NCI-H146 (cell line): ENCODE measurements at regions not wholly inside any gene's neighbourhood (a gene's known extent, or its start where the extent isn't known, plus 50 kb on each side); places are given as distances from the start of the nearest gene placed in this dataset.
"Not testable (repeated sequence)": the region's sequence is repeated elsewhere in the genome, so short reads cannot be mapped to it uniquely, and the experiment has no call there.

Experiments used
- DNase-seq: peaks from one replicate; lab custom pipeline; 2025; lab: John Stamatoyannopoulos, UW

DNA sequence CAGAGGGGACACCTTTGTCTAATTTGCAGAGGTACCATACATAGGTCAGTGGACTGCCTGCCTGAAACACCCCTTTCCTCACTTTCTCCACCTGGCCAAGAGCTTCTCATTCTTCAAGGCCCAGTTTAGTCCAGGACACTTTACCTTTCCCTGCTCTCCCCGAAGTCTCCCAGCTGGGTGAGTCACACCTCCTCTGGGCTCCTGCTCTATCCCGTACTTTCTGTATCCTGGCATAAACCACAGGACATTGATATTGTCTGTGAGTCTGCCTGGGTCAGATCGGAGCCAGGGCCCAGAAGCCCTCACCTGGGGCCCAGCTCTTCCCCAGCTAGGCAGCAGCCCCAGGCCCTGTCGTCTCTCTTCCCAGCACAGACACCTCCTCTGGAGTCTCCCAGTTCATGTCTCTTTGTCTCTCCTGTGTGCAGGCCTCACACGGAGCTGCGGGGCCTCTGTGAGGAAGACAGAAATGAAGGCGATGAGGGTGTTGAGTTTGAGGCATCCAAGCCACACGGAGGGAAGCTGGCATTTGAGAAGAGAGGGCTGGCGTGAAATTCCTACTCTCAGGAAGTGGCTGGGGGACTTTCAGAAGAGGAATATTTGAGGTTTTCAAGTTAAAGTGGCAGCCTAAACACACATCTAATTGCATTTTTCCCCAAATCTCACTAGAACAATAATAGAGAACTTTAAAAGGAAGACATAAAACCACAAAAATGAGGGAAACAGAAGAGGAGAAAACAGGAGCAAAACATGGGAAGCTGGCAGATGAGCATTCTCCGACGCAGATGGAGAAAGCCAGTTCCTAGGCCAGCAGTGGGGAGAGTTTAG lies 79.6 kb upstream of the LAPTM4A start:
- DNase-seq, result no peak

DNA sequence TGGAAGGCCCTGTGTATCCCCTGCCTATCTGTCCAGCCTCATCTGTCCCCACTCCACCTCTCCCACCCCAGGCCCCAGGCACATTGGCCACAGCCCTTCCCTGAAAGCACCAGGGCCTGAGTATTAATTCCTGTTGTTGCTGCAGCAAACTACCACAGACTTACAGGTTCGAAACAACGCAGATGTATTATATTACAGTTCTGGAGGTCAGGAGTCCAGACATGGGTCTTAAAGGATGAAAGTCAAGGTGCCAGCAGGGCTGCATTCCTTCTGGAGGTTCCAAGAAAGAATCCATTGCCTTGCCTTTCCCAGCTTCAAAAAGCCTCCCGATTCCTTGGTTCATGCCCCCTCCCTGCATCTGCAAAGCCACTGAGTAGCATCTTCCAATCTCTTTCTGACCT lies 78.7 kb upstream of the LAPTM4A start:
- DNase-seq, result no peak

DNA sequence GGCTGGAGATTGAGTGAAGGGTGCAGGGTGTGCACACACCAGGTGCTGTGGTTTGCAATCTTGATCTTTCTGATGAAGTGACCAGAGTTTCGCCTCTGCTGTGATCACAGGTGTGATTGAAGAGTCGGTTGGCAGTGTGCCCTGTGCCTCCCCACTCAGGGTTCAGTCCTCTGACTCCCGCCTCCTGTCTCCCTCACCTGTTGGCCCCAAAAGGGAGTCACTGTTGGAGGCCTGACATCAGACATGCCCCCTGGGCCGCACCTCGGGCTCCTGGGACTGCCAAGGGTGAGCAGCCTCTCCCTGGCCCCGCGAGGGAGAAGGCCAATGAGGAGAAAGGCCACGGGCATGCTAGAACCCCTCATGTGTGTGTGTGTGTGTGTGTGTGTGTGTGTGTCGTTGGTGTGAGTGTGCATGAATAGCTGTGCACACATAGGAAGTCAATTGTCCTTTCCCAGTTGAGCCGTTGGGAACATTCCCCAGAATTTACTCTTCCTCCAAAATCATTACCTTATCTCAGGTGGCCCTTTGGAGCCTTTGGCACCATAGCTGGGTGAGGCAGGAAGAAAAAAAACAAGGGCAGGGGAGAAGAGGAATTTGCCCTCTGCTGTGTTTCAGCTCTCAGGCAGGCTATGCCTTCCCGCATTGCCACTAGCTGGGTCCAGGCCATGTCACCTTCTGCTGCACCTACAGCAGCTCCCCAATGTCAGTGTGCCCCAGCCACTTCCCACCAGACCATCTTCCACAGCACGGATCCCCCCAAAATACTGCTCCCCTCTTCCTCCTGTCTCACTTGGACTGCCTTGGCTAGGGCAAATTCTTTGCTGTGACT lies 78.1 kb upstream of the LAPTM4A start:
- peak; percentile 59 for DNase-seq

DNA sequence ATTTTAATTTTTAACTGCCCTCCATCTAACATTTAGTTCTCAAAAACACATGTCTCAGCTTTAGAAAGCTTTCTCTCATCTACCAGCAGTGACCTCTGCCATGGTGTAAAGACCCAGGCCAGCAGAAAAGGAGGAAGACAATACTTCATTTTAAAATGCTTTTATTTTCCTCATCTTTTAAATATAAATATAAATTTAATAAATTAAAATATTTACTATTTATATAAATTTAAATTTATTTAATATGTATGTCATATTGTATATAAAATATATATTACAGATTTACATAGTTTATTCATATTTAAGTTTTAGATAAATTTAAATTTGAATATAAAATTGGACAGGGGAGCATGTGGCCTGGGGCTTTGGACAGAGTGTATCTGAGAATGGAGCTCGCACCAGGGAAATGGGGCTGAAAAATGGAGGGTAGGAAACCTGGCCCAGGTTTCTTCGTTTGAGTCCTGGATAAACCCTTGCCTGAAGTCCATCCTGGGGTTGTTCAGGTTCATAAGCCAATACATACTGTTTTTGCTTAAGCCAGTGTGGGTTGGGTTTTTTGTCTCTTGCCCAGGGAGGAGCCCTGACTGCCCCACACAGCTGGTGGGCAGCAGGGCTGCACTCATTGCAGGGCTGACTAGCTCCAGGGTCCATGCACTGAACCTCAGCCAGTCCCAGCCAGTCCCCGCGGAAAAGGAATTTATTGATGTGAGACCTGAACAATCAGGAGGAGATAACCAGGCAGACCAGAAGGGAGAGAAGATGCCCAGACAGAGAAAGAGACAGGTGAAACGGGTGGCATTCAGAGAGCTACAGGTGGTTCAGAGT lies 77.3 kb upstream of the LAPTM4A start:
- DNase-seq, result no peak

DNA sequence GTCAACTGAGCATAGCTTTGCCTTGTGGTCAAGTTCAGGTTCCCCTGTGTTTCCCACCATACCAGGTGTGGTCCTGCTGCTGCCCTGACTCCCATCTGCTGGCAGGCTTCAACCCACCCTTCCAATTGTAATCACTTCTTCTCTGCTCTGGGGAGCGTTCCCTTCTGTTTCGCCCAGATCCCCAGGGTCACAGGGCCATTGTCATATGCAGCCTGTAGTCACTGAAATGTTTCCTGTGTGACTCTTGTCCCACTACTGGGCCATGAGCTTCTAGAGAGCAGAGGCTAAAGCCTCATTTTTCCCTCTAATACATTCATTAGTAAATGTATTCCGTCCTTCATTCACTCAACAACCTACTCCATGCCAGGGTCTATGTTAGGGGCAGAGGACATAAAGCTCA lies 75.0 kb upstream of the LAPTM4A start:
- no peak for DNase-seq

DNA sequence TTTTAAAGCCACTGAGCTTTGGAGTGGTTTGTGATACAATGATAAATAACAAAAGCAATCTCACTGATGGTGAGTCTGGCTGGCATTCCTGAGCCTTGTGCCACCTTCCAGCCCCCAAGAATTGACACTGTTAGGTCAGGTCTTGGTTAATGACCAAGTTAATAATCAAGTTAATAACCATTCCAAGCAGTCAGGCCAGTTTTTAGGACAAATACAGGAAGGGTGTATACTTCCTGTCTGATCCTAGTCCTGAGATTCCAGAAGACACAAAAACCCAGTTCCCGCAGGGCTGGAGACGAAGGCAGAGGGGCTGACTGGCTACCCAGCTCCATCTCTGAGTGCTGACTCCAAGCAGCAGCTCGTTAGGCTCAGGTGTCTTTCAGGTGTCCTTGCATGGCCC lies 74.6 kb upstream of the LAPTM4A start:
- no peak for DNase-seq

DNA sequence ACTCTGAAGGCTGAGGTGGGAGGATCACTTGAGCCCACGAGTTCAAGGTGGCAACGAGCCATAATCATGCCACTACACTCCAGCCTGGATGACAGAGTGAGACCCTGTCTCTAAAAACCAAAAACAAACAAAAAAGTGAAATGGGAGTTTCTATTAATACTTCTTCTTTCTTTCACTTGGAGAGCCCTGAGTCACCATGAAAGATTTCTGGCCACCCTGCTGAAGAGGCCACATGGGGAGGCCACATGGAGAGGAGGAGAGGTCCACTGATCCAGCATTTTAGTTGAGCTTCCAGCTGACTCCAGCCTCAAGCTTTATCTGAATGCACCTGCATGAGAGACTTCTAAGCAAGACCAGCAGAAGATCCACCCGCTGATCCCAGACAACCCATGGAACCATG lies 74.2 kb upstream of the LAPTM4A start:
- no peak for DNase-seq

DNA sequence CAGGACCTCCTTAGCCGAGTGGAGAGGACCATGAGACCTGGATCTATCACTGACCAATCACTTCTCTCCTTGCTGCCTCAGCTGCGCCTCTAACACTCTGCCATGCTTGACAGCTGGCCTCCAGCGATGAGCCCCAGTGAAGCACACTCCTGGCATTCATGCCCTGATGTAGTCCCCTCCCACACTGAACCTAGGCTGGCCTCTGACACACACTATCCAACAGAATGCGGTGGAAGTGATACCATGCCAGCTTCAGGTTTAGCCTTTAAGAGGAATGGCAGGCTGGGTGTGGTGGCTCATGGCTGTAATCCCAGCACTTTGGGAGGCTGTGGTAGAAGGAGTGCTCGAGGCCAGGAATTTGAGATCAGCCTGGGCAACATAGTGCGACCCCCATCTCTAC lies 73.7 kb upstream of the LAPTM4A start:
- no peak for DNase-seq

DNA sequence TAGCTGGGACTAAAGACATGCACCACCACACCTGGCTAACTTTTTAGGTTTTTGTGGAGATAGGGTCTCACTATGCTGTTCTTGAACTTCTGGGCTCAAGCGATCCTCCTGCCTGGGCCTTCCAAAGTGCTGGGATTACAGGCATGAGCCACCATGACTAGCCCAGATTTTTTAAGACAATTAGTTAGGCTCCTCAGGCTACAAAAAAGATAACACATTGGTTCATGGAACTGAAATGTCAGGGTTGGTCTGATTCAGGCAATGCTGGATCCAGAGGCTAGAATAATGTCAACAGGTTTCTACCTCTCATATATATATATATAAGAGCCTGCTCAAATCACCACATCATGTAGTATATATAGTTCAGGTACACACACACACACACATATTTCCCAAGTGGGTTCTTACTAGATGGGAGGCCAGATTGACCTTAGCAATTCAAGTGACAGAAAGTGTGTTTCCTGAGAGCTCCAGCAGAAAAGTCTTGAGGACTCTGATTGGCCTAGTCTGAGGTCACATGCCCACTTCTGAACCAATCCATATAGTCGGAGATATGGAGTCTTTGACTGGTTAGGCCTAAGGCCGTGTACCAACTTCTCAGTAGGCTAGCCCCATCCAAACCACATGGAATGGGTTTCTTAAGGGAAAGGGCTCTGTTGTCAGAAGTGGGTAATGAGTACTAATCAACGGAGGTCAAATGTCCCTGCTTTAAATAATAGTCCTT lies 72.6 kb upstream of the LAPTM4A start:
- DNase-seq, result no peak

DNA sequence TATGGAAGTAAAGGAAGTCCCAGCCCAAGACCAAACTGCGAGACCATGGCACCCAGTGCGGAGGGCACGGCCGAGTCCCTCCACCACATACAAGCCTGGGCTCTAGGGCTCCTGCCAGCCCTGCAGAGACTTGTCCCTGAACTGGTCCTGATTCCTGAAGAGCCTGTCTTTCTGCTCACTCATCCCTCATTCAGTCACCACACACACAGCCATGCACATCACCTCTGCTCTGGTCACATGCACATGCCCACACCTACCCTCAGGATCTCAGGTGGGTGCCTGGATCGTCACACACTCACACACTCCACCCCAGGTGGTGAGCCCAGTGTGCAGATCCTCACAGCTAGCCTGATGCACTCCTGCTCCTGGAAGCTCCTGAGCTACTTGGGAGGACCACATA lies 71.4 kb upstream of the LAPTM4A start:
- DNase-seq, result no peak

DNA sequence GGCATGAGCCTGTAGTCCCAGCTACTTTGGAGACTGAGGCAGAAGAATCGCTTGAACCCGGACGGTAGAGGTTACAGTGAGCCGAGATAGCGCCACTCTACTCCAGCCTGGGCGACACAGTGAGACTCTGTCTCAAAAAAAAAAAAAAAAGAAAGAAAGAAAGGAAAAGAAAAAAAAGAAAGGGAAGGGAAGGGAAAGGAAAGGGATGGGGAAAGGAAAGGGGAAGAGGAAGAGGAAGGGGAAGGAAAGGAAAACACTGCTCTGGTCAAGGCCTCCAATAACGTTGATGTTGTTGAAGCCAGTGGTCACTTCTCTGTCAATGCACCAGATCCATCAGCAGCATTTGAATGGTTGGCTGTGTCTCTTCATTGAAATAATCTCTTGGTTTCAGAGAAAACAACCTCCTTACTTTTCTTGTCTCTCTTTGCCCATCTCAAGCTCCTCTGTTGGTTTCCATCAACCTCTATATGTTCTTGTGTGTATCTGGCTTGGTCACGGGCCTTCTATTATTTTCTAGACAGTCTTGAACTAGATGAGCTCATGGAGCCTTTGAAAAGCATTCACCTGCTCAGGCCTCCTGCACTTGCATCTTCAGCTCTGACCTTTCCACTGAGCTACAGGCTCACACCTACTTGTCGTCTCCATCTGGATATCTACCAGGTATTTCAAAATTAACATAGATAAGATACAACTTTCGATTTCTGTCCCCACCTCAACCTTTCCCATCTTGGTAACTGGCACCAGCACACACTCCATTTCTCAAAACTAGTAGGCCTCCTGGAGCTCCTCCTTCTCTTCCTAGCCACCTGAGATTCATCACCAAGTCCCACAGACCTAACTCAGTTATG lies 69.4 kb upstream of the LAPTM4A start:
- no peak for DNase-seq

DNA sequence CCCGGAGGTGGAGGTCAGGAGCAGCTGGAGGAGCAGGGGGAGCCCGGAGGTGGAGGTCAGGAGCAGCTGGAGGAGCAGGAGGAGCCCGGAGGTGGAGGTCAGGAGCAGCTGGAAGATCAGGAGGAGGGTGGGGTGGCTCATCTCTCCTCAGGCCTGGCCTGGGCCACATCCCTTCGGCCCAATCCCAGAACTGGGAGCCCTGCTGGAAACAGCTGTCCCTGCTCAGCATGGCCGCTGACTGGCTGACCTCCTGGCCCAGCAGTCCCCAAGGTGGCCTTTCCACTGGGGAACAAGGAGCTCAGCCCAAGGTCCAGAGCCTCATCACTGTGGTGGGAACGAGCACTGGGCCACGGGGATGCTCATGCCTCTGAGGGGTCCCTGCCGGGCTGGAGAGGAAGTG lies 66.6 kb upstream of the LAPTM4A start:
- DNase-seq, result no peak

DNA sequence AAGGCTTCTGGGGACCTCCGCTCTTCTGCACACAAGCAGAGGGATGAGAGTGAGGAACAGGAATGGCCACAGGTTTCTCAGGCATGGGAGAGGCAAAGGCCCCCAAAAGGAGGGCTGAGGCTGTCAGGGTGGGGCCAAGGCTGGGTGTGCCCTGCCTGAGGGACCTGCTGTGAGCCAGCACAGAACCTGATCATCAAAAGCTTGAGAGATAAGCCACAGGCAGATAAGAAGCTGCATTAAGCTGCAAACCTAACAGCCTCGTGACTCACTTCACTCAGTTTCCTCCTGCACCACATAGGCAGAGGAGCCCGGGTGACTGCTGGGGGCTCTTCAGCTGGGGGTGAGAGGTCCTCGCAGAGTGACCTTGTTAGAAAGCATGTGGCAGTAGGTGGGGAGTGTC lies 64.5 kb upstream of the LAPTM4A start:
- DNase-seq, result no peak

DNA sequence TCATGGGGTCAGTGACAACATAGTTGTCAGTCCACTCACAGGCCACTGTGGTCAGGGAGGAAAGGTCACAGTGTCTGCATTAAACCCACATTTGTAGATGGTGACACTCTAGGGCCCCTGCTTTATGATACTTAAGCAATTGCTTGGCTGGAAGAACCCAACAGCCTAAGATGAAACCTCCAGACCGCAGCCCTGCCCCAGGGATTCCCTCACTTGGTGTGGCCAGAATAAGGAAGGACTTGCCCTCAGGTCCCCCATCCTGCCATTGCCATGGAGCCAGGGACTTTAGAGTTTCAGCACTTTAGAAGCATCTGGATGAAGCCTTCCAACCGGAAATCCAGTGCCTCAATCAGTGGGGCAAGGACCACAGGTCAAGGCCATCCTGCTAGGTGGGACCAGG lies 63.9 kb upstream of the LAPTM4A start:
- no peak for DNase-seq

DNA sequence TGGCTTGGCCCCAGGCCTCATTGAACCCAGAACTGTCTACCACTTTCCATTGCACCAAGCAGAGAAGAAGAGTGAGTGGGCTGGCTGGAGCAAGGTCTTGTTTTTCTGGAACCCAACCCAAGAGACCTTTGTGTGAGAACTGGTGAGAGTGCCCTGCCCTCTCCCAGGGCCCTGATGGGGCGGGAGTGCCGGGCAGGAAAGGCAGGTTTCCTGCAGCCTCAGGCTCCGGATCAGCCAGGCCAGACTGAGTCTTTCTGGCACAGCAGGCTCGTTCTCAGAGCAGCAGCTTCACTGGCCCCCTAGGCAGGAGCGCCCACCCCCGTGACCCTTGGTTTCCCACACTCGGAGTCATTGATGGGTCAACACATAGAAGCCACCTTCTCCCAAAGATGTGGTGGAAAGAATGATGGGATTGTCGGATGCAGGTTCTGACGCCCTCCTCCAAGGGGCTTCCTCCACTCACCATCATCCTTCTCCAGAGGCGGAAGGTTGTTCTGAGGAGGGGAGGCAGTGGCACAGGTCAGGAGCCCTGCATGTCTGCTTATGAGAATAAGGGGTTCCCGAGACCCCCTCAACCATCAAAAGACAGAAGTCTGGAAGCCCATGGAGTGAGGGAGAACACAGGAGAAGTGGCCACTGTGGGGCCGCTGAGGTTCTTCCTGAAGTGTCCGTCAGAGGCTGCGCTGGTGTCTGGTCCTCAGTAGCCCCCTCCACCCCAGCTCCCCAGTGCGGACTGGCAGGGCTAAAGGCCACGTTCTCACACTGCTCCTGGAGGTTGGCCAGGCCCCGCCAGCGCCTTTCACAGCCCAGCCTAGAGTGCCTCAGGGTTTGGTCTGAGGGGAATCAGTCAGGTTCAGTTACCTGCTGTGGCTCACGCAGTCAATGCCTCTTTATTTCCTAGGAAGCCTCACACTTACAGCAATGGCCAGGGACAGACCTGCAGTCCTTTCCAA lies 62.8 kb upstream of the LAPTM4A start:
- no peak for DNase-seq

DNA sequence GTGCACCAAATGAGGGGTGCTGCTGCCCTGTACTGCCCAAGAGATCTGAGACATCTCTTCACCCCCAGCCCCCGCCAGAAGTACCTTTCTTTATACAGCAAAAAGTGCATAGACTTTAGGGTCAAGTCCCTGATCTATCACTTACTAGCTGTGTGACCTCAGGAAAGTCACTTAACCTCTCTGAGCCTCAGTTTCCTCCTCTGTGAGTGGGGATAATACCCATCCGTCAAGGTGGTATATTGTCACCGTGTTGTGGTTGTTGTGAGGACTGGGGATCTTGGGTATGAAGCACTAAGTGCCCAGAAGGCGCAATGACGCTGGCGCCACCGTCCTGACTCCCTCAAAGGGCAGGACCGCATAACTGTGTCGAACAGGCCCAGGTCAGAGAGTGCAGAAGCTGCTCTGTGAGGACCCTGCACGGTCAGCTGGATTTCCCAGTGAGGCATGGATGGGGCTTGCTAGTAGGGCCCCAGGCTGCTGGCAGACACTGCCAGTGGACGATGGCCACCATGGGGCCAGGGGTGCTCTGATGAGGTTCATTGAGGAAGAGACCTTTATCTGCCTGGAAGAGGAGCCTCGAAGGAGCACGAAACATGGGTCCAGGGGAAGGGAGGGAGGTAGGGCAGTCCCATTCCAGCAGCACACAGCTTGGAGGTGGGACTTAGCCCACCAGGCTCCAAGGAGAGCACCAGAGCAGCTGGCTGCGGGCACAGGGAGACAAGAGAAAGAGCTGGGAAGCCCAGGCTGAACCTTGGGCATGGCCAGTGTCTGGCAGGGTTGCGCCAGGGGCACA lies 61.8 kb upstream of the LAPTM4A start:
- no peak for DNase-seq

DNA sequence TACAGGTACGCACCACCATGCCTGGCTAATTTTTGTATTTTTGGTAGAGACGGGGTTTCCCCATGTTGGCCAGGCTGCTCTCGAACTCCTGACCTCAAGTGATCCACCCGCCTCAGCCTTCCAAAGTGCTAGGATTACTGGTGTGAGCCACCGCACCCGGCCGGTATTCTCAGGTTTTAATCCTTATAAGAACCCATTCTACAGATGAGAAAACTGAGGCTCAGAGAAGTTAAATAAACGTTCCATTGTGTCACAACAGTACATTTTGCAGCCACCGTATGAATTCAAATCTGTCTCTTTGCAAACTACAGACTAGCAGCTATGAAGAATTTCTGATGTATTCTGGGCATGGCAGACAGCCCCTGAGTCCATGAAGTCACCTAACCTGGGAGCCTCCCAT lies 60.9 kb upstream of the LAPTM4A start:
- DNase-seq, result not testable (repeated sequence)

DNA sequence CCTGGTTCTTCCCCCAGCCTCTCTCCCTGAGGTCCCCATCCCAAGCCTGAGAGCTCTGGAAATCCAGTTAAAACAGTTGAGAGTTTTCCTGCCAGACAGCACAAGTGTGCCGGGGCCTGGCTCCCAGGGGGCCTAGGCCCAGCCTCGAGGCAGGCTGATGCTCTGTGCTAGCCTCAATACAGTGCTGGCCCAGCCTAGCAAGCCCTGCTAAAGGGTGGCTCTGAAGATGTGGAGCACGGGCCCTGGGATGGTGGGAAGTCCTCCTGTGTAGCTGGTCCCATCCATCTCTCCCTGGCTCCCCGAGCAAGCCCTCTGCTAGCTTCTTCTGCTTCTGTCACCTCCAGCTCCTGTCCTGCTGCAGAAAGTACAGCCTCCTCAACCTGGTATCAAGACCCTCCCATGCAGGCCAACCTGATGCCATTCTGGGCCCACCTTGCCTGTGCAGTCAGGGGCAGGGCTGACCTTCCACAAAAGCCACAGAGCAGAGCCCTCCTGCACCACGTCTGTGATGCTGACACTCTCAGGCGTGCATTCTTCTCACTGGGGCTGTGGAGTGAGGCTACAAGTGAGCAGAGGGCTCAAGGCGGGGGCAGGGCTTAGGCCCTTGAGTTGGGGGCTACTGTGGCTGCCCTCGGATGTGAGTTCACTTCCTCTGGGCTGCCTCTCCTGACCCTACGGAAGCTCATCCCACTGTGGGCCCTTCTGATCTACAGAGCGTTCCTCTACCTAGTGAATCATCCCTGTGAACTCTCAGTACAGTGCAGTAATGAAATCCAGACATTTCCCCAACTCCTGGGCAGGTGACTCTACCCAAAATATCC lies 60.1 kb upstream of the LAPTM4A start:
- DNase-seq, result no peak
